ENCODE measurements at regions not wholly inside any gene's neighbourhood (a gene's known extent, or its start where the extent isn't known, plus 50 kb on each side); places are given as distances from the start of the nearest gene placed in this dataset.

DNA sequence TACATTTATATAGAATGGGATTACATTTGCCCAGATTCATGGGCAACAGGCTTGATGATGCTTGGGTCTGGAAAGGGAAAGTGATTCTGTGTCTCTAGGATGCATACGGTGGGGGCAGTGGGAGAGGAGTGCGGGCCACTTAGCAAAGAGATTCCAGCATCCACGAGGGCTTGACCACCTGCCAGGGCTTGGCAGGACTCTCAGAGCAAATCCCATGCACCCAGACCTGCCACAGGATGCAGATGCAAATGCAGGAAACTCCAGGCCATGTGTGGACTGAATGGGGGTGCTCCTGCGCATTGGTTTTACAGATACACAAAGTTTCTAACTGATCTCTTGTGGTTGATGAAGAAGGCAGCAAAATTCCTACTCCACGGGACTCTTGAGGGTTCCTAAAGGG lies 334.7 kb downstream of the CYRIA start:
- Histone ChIP-seq H3K36me3 (ENCODE audit: control insufficient read depth in 2 of 3, insufficient read depth in 3 of 3, low read length in 3 of 3) (no peaks in the 10 kb centered on the region), H3K9me3 (ENCODE audit: control insufficient read depth in 2 of 3, low read length in 3 of 3) (no peaks in the 10 kb centered on the region), H3K27ac (ENCODE audit: low read depth, low read length) (no peak overlapping the region), H3K27me3 (ENCODE audit: control insufficient read depth in 2 of 2, insufficient read depth in 2 of 2, low read length in 2 of 2) (no peaks in the 10 kb centered on the region), H3K4me1 (ENCODE audit: control insufficient read depth in 2 of 2, insufficient read depth in 2 of 2, low read length in 2 of 2) (no peaks in the 10 kb centered on the region), H3K4me3 (ENCODE audit: low read length) (no peak overlapping the region)
- H3K4me1 Mint-ChIP-seq = no peaks in the 10 kb centered on the region
- peaks cover 0 to 4% (median 2%) of the 10 kb centered on the region in 5 donors for H3K27me3 Mint-ChIP-seq
- peaks cover 0 to under 1% (median 0%) of the 10 kb centered on the region in 11 donors for H3K9me3 Mint-ChIP-seq
- H3K4me3 Mint-ChIP-seq = no peak overlapping the region
- ChIA-PET CTCF (no interaction called here), POLR2A (no interaction called here)
- ATAC-seq = no peak
- intact Hi-C loops (cut with micrococcal nuclease) = no loop called here
- no peak overlapping the region for H3K27ac Mint-ChIP-seq
- H3K36me3 Mint-ChIP-seq = no peaks in the 10 kb centered on the region
- no peak for DNase-seq

DNA sequence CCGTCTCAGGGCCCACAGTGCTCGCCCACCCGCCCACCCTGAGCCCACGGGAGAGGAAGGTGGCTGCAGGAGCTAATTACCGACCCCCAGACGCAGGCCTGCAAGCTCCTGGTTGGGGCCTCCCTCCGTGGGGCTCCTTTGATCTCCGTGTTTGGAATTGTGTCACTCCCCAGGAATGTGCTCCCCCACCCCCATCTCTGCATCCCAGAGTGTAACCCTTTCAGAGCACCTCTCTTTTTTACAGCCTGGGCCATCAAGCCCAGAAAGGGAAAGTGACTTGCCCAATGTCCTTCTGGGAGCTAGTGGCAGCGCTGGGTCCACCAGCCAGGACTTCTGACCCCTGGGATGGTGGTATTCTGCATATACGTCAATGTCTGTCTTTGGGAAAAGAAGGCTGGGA lies 335.1 kb downstream of the CYRIA start:
- H3K4me1 Mint-ChIP-seq = no peaks in the 10 kb centered on the region
- DNase-seq (no peak), ATAC-seq (no peak)
- POLR2A ChIA-PET = no interaction called here
- no peak overlapping the region for H3K27ac Mint-ChIP-seq
- no peaks in the 10 kb centered on the region for H3K36me3 Mint-ChIP-seq
- H3K9me3 Mint-ChIP-seq = no peaks in the 10 kb centered on the region
- Histone ChIP-seq H3K27me3 (ENCODE audit: control insufficient read depth in 2 of 2, insufficient read depth in 2 of 2, low read length in 2 of 2) (no peaks in the 10 kb centered on the region), H3K4me1 (ENCODE audit: control insufficient read depth in 2 of 2, insufficient read depth in 2 of 2, low read length in 2 of 2) (no peaks in the 10 kb centered on the region), H3K27ac (ENCODE audit: low read depth, low read length) (no peak overlapping the region), H3K36me3 (ENCODE audit: control insufficient read depth in 2 of 3, insufficient read depth in 3 of 3, low read length in 3 of 3) (no peaks in the 10 kb centered on the region), H3K9me3 (ENCODE audit: control insufficient read depth in 2 of 3, low read length in 3 of 3) (no peaks in the 10 kb centered on the region), H3K4me3 (ENCODE audit: low read length) (no peak overlapping the region)
- CTCF ChIA-PET = no interaction called here
- H3K4me3 Mint-ChIP-seq = no peak overlapping the region
- H3K27me3 Mint-ChIP-seq = peaks cover 0 to 5% (median 0%) of the 10 kb centered on the region in 5 donors
- intact Hi-C loops (cut with micrococcal nuclease) = no loop called here

DNA sequence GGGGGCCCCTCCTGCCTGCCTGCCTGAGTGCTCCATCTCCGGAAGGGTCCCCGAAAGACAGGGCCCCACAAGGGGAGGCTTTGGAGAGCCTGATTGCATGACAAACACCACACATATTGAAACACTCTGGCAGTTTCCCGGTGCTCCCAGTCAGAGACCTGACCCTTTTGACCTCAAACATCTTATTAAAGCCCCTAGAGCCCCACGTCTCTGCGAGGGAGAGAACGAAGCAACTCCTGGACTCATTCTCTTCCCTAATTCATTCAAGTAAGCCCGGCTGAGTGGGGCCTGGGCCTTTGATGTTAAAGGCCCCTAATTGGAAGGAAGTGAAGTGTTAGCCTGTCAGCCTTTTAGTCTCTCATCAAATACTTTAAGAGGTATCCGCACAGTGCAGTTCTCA lies 335.6 kb downstream of the CYRIA start:
- peaks cover 0 to 7% (median 0%) of the 10 kb centered on the region in 5 donors for H3K27me3 Mint-ChIP-seq
- ChIA-PET CTCF (no interaction called here), POLR2A (no interaction called here)
- H3K27ac ChIP-seq (ENCODE audit: low read depth, low read length) = no peak overlapping the region
- no peaks in the 10 kb centered on the region for H3K36me3 Mint-ChIP-seq
- DNase-seq (no peak), ATAC-seq (no peak)
- H3K4me1 ChIP-seq (ENCODE audit: control insufficient read depth in 2 of 2, insufficient read depth in 2 of 2, low read length in 2 of 2) = no peaks in the 10 kb centered on the region
- no peaks in the 10 kb centered on the region for H3K27me3 ChIP-seq (ENCODE audit: control insufficient read depth in 2 of 2, insufficient read depth in 2 of 2, low read length in 2 of 2)
- no peak overlapping the region for H3K4me3 Mint-ChIP-seq
- H3K4me3 ChIP-seq (ENCODE audit: low read length) = no peak overlapping the region
- no peak overlapping the region for H3K27ac Mint-ChIP-seq
- intact Hi-C loops (cut with micrococcal nuclease) = no loop called here
- H3K36me3 ChIP-seq (ENCODE audit: control insufficient read depth in 2 of 3, insufficient read depth in 3 of 3, low read length in 3 of 3) = no peaks in the 10 kb centered on the region
- no peaks in the 10 kb centered on the region for H3K9me3 Mint-ChIP-seq
- H3K4me1 Mint-ChIP-seq = no peaks in the 10 kb centered on the region
- no peaks in the 10 kb centered on the region for H3K9me3 ChIP-seq (ENCODE audit: control insufficient read depth in 2 of 3, low read length in 3 of 3)

DNA sequence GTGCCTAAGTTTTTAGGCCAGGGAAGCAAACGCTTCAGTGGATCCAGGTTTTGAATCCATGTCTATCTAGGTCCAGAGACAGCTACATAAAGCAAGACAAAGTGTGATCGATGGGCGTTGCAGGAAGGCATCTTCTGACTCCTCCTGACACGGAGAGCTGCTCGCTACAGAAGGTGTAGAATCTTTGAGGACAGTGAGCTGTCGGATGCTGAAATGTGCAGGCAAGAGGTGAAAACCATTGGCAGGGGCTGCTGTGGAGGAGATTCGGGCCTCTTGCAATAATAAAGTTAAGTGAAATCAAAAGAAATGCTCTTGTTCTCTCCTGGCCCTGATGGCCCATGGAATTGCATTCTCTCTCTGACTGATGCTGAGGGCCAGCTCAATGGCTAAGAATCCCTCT lies 336.2 kb downstream of the CYRIA start:
- DNase-seq (no peak), ATAC-seq (no peak)
- no peaks in the 10 kb centered on the region for H3K4me1 ChIP-seq (ENCODE audit: control insufficient read depth in 2 of 2, insufficient read depth in 2 of 2, low read length in 2 of 2)
- Mint-ChIP-seq H3K9me3 (no peaks in the 10 kb centered on the region), H3K27me3 (peaks cover 0 to 5% (median 0%) of the 10 kb centered on the region in 5 donors), H3K4me3 (no peak overlapping the region), H3K36me3 (no peaks in the 10 kb centered on the region), H3K27ac (no peak overlapping the region), H3K4me1 (no peaks in the 10 kb centered on the region)
- H3K36me3 ChIP-seq (ENCODE audit: control insufficient read depth in 2 of 3, insufficient read depth in 3 of 3, low read length in 3 of 3) = no peaks in the 10 kb centered on the region
- H3K9me3 ChIP-seq (ENCODE audit: control insufficient read depth in 2 of 3, low read length in 3 of 3) = no peaks in the 10 kb centered on the region
- no peaks in the 10 kb centered on the region for H3K27me3 ChIP-seq (ENCODE audit: control insufficient read depth in 2 of 2, insufficient read depth in 2 of 2, low read length in 2 of 2)
- ChIA-PET POLR2A (no interaction called here), CTCF (no interaction called here)
- no peak overlapping the region for H3K27ac ChIP-seq (ENCODE audit: low read depth, low read length)
- intact Hi-C loops (cut with micrococcal nuclease) = no loop called here
- H3K4me3 ChIP-seq (ENCODE audit: low read length) = no peak overlapping the region

DNA sequence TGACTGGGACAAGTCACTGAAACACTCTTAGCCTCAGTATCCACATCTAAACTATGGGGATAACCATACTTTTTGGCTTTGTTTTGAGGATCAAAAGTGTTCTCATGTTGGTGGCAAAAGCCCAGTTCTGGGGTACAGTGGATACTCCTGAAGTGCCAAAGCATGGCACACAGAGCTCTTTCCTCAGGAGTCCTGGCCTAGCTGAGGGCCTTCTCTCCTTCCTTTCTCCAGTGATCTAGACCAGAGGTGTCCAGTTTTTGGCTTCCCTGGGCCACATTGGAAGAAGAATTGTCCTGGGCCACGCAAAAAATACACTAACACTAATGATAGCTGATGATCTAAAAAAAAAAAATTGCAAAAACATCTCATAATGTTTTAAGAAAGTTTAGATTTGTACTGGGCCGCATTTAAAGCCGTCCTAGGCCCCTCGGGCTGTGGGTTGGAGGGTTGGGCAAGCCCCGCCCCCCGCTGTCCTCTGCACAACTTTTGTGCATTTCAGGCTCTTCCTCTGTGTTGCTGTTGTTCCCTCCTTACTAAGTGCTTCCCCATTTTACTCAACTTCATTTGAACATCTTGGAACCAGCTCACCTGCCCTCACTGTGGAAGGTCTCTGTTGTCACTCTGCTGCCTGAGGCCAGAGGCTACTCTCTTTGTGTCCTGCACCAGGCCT lies 337.0 kb downstream of the CYRIA start:
- CTCF ChIA-PET = no interaction called here
- Mint-ChIP-seq H3K4me3 (no peak overlapping the region), H3K36me3 (no peaks in the 10 kb centered on the region), H3K27me3 (peaks cover 0 to 5% (median 0%) of the 10 kb centered on the region in 5 donors), H3K9me3 (no peaks in the 10 kb centered on the region), H3K27ac (no peak overlapping the region), H3K4me1 (no peaks in the 10 kb centered on the region)
- no peaks in the 10 kb centered on the region for H3K36me3 ChIP-seq (ENCODE audit: control insufficient read depth in 2 of 3, insufficient read depth in 3 of 3, low read length in 3 of 3)
- intact Hi-C loops (cut with micrococcal nuclease) = no loop called here
- no peaks in the 10 kb centered on the region for H3K9me3 ChIP-seq (ENCODE audit: control insufficient read depth in 2 of 3, low read length in 3 of 3)
- H3K27me3 ChIP-seq (ENCODE audit: control insufficient read depth in 2 of 2, insufficient read depth in 2 of 2, low read length in 2 of 2) = no peaks in the 10 kb centered on the region
- POLR2A ChIA-PET = no interaction called here
- H3K4me1 ChIP-seq (ENCODE audit: control insufficient read depth in 2 of 2, insufficient read depth in 2 of 2, low read length in 2 of 2) = no peaks in the 10 kb centered on the region
- no peak overlapping the region for H3K27ac ChIP-seq (ENCODE audit: low read depth, low read length)
- DNase-seq (no peak), ATAC-seq (no peak)
- H3K4me3 ChIP-seq (ENCODE audit: low read length) = no peak overlapping the region

DNA sequence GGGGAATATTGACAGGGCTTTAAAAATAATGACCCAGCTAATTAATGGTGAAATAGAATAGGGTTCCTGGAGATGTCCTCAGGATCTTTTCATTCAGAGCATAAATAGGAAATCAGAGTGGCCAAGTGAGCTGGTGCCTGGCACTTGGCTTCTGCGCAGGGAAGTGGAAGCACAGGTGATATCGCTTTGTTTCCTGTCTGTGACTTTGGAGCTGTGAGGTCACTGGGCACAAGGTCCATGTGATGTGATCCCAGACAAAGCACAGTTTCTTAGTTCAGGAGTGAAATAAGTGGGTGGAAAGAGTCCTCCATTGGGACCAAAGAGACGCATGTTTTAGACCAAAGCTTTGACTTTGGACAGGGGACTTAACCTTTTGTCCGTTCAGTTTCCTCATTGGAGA lies 338.3 kb downstream of the CYRIA start:
- no peak overlapping the region for H3K27ac ChIP-seq (ENCODE audit: low read depth, low read length)
- no peaks in the 10 kb centered on the region for H3K27me3 ChIP-seq (ENCODE audit: control insufficient read depth in 2 of 2, insufficient read depth in 2 of 2, low read length in 2 of 2)
- POLR2A ChIA-PET = no interaction called here
- no peaks in the 10 kb centered on the region for H3K36me3 ChIP-seq (ENCODE audit: control insufficient read depth in 2 of 3, insufficient read depth in 3 of 3, low read length in 3 of 3)
- Mint-ChIP-seq H3K27me3 (peaks cover 0 to 5% (median 0%) of the 10 kb centered on the region in 5 donors), H3K36me3 (no peaks in the 10 kb centered on the region), H3K9me3 (no peaks in the 10 kb centered on the region), H3K4me1 (no peaks in the 10 kb centered on the region), H3K27ac (no peak overlapping the region), H3K4me3 (no peak overlapping the region)
- H3K4me1 ChIP-seq (ENCODE audit: control insufficient read depth in 2 of 2, insufficient read depth in 2 of 2, low read length in 2 of 2) = no peaks in the 10 kb centered on the region
- no peak for DNase-seq
- ATAC-seq = no peak
- CTCF ChIA-PET = no interaction called here
- H3K4me3 ChIP-seq (ENCODE audit: low read length) = no peak overlapping the region
- intact Hi-C loops (cut with micrococcal nuclease) = no loop called here
- no peaks in the 10 kb centered on the region for H3K9me3 ChIP-seq (ENCODE audit: control insufficient read depth in 2 of 3, low read length in 3 of 3)

DNA sequence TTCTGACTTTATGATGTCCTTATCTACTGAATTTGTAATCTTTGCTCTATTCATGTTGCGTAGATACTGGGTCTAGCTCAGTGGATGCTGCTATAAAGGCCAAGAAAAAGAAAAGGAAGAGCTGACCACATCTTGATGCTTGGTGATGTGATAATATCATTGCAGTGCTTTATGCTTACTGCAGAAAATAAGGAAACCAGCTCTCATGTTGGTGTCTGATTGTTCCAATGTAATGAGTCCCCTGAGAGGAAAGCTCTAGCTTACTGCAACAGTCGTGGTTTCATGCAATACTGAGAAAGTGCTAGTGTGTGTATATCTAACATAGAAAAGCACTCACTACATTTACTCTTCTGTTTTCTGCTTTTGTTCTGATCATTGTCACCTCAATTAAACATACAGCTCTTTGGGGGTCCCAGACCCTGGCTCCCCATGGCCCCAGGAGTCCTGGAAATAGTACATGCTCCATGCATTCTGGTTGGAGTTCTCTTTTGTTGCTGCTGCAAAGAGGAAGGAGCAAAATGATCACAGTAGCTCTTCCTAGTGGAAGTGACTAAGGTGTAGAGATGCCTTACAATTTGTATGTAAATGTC lies 338.8 kb downstream of the CYRIA start:
- no peak for DNase-seq
- no peaks in the 10 kb centered on the region for H3K36me3 Mint-ChIP-seq
- no peaks in the 10 kb centered on the region for H3K9me3 Mint-ChIP-seq
- intact Hi-C loops (cut with micrococcal nuclease) = no loop called here
- H3K4me3 ChIP-seq (ENCODE audit: low read length) = no peak overlapping the region
- H3K4me1 ChIP-seq (ENCODE audit: control insufficient read depth in 2 of 2, insufficient read depth in 2 of 2, low read length in 2 of 2) = no peaks in the 10 kb centered on the region
- no peaks in the 10 kb centered on the region for H3K4me1 Mint-ChIP-seq
- H3K4me3 Mint-ChIP-seq = no peak overlapping the region
- H3K36me3 ChIP-seq (ENCODE audit: control insufficient read depth in 2 of 3, insufficient read depth in 3 of 3, low read length in 3 of 3) = no peaks in the 10 kb centered on the region
- H3K9me3 ChIP-seq (ENCODE audit: control insufficient read depth in 2 of 3, low read length in 3 of 3) = no peaks in the 10 kb centered on the region
- H3K27me3 ChIP-seq (ENCODE audit: control insufficient read depth in 2 of 2, insufficient read depth in 2 of 2, low read length in 2 of 2) = no peaks in the 10 kb centered on the region
- H3K27me3 Mint-ChIP-seq = peaks cover 0 to 5% (median 0%) of the 10 kb centered on the region in 5 donors
- no peak overlapping the region for H3K27ac Mint-ChIP-seq
- ChIA-PET CTCF (no interaction called here), POLR2A (no interaction called here)
- no peak for ATAC-seq
- H3K27ac ChIP-seq (ENCODE audit: low read depth, low read length) = no peak overlapping the region

Data from naive thymus-derived CD4-positive, alpha-beta T cell (primary cell).